ENCODE measurements at regions not wholly inside any gene's neighbourhood (a gene's known extent, or its start where the extent isn't known, plus 50 kb on each side); places are given as distances from the start of the nearest gene placed in this dataset.

- TF ChIP-seq EZH2phosphoT487 (IDR thresholded peaks at IDR 0.05; ENCODE audit: insufficient read depth, low read depth) = no peak
- TF ChIP-seq EZH2 (IDR thresholded peaks at IDR 0.05; ENCODE audit: insufficient read depth, poor library complexity, severe bottlenecking) = no peak
Measured at GRCh38 chr6:119649531-119649930, 300.0 kb upstream of the MAN1A1 start.
